ENCODE measurements at regions not wholly inside any gene's neighbourhood (a gene's known extent, or its start where the extent isn't known, plus 50 kb on each side); places are given as distances from the start of the nearest gene placed in this dataset.
"Not testable (repeated sequence)": the region's sequence is repeated elsewhere in the genome, so short reads cannot be mapped to it uniquely, and the experiment has no call there.

GRCh38 chr13:67935626-67936025, 705.5 kb upstream of the PCDH9 start:
- H3K36me3 Mint-ChIP-seq (ENCODE audit: low read depth), result no peaks in the 10 kb centered on the region

GRCh38 chr13:67934617-67935330, 704.6 kb upstream of the PCDH9 start:
- H3K27me3 Mint-ChIP-seq (ENCODE audit: low read depth), result no peaks in the 10 kb centered on the region
- no peak overlapping the region for H3K27ac Mint-ChIP-seq
- H3K4me3 Mint-ChIP-seq, result no peak overlapping the region
- peaks cover 25% of the 10 kb centered on the region for H3K9me3 Mint-ChIP-seq
- no peak for DNase-seq (ENCODE audit: low spot score)
- H3K36me3 Mint-ChIP-seq (ENCODE audit: low read depth), result no peaks in the 10 kb centered on the region
- no peaks in the 10 kb centered on the region for H3K4me1 Mint-ChIP-seq (ENCODE audit: low read depth)

More at GRCh38 chr13:67935626-67936025, 705.5 kb upstream of the PCDH9 start:
- no peaks in the 10 kb centered on the region for H3K27me3 Mint-ChIP-seq (ENCODE audit: low read depth)
- DNase-seq (ENCODE audit: low spot score), result no peak
- peaks cover 25% of the 10 kb centered on the region for H3K9me3 Mint-ChIP-seq
- H3K4me1 Mint-ChIP-seq (ENCODE audit: low read depth), result no peaks in the 10 kb centered on the region
- H3K27ac Mint-ChIP-seq, result no peak overlapping the region
- no peak overlapping the region for H3K4me3 Mint-ChIP-seq

- Mint-ChIP-seq H3K36me3 (ENCODE audit: low read depth) (no peaks in the 10 kb centered on the region), H3K4me1 (ENCODE audit: low read depth) (no peaks in the 10 kb centered on the region), H3K4me3 (no peak overlapping the region), H3K9me3 (peaks cover 26% of the 10 kb centered on the region), H3K27ac (no peak overlapping the region), H3K27me3 (ENCODE audit: low read depth) (no peaks in the 10 kb centered on the region)
- DNase-seq (ENCODE audit: low spot score), result no peak
Observed at GRCh38 chr13:67932991-67933390, 702.9 kb upstream of the PCDH9 start.

GRCh38 chr13:67917291-67917987, 687.3 kb upstream of the PCDH9 start:
- Mint-ChIP-seq H3K27ac (no peak overlapping the region), H3K36me3 (ENCODE audit: low read depth) (no peaks in the 10 kb centered on the region)

GRCh38 chr13:67916650-67917049, 686.5 kb upstream of the PCDH9 start:
- no peak overlapping the region for H3K27ac Mint-ChIP-seq
- DNase-seq (ENCODE audit: low spot score), result no peak
- peaks cover 20% of the 10 kb centered on the region for H3K9me3 Mint-ChIP-seq
- no peaks in the 10 kb centered on the region for H3K27me3 Mint-ChIP-seq (ENCODE audit: low read depth)
- no peaks in the 10 kb centered on the region for H3K36me3 Mint-ChIP-seq (ENCODE audit: low read depth)
- H3K4me3 Mint-ChIP-seq, result no peak overlapping the region
- no peaks in the 10 kb centered on the region for H3K4me1 Mint-ChIP-seq (ENCODE audit: low read depth)

More at GRCh38 chr13:67917291-67917987, 687.3 kb upstream of the PCDH9 start:
- no peak for DNase-seq (ENCODE audit: low spot score)
- Mint-ChIP-seq H3K27me3 (ENCODE audit: low read depth) (no peaks in the 10 kb centered on the region), H3K4me1 (ENCODE audit: low read depth) (no peaks in the 10 kb centered on the region), H3K9me3 (peaks cover 20% of the 10 kb centered on the region), H3K4me3 (no peak overlapping the region)

GRCh38 chr13:67914535-67914934, 684.4 kb upstream of the PCDH9 start:
- H3K27me3 Mint-ChIP-seq (ENCODE audit: low read depth), result no peaks in the 10 kb centered on the region
- no peak overlapping the region for H3K4me3 Mint-ChIP-seq
- H3K36me3 Mint-ChIP-seq (ENCODE audit: low read depth), result no peaks in the 10 kb centered on the region
- no peak for DNase-seq (ENCODE audit: low spot score)
- no peaks in the 10 kb centered on the region for H3K4me1 Mint-ChIP-seq (ENCODE audit: low read depth)
- peaks cover 12% of the 10 kb centered on the region for H3K9me3 Mint-ChIP-seq
- no peak overlapping the region for H3K27ac Mint-ChIP-seq

GRCh38 chr13:67902960-67903359, 672.8 kb upstream of the PCDH9 start:
- not testable (repeated sequence) for H3K36me3 Mint-ChIP-seq (ENCODE audit: low read depth); H3K27me3 Mint-ChIP-seq (ENCODE audit: low read depth); DNase-seq (ENCODE audit: low spot score); H3K4me1 Mint-ChIP-seq (ENCODE audit: low read depth); H3K4me3 Mint-ChIP-seq; H3K27ac Mint-ChIP-seq
- H3K9me3 Mint-ChIP-seq, result peaks cover 59% of the 10 kb centered on the region

- no peak for DNase-seq (ENCODE audit: low spot score)
- Mint-ChIP-seq H3K9me3 (peaks cover 45% of the 10 kb centered on the region), H3K27me3 (ENCODE audit: low read depth) (no peaks in the 10 kb centered on the region), H3K4me1 (ENCODE audit: low read depth) (no peaks in the 10 kb centered on the region), H3K27ac (no peak overlapping the region), H3K4me3 (no peak overlapping the region), H3K36me3 (ENCODE audit: low read depth) (no peaks in the 10 kb centered on the region)
Observed at GRCh38 chr13:67880916-67881315, 650.8 kb upstream of the PCDH9 start.

- Mint-ChIP-seq H3K27me3 (ENCODE audit: low read depth) (no peaks in the 10 kb centered on the region), H3K4me1 (ENCODE audit: low read depth) (no peaks in the 10 kb centered on the region), H3K27ac (no peak overlapping the region), H3K9me3 (peaks cover 35% of the 10 kb centered on the region), H3K4me3 (no peak overlapping the region), H3K36me3 (ENCODE audit: low read depth) (no peaks in the 10 kb centered on the region)
- DNase-seq (ENCODE audit: low spot score), result no peak
Observed at GRCh38 chr13:67878376-67878775, 648.2 kb upstream of the PCDH9 start.

- H3K27me3 Mint-ChIP-seq (ENCODE audit: low read depth), result no peaks in the 10 kb centered on the region
- DNase-seq (ENCODE audit: low spot score), result no peak
- peaks cover 39% of the 10 kb centered on the region for H3K9me3 Mint-ChIP-seq
- H3K4me3 Mint-ChIP-seq, result no peak overlapping the region
- H3K36me3 Mint-ChIP-seq (ENCODE audit: low read depth), result no peaks in the 10 kb centered on the region
- H3K4me1 Mint-ChIP-seq (ENCODE audit: low read depth), result no peaks in the 10 kb centered on the region
- no peak overlapping the region for H3K27ac Mint-ChIP-seq
Observed at GRCh38 chr13:67877031-67877430, 646.9 kb upstream of the PCDH9 start.

GRCh38 chr13:67867206-67867605, 637.1 kb upstream of the PCDH9 start:
- H3K4me1 Mint-ChIP-seq (ENCODE audit: low read depth), result no peaks in the 10 kb centered on the region

GRCh38 chr13:67860315-67860714, 630.2 kb upstream of the PCDH9 start:
- no peak for DNase-seq (ENCODE audit: low spot score)
- no peak overlapping the region for H3K4me3 Mint-ChIP-seq
- no peaks in the 10 kb centered on the region for H3K36me3 Mint-ChIP-seq (ENCODE audit: low read depth)
- no peaks in the 10 kb centered on the region for H3K27me3 Mint-ChIP-seq (ENCODE audit: low read depth)
- H3K9me3 Mint-ChIP-seq, result peaks cover 19% of the 10 kb centered on the region
- H3K27ac Mint-ChIP-seq, result no peak overlapping the region
- H3K4me1 Mint-ChIP-seq (ENCODE audit: low read depth), result no peaks in the 10 kb centered on the region

More at GRCh38 chr13:67867206-67867605, 637.1 kb upstream of the PCDH9 start:
- Mint-ChIP-seq H3K27ac (no peak overlapping the region), H3K27me3 (ENCODE audit: low read depth) (no peaks in the 10 kb centered on the region), H3K9me3 (peaks cover 20% of the 10 kb centered on the region), H3K4me3 (no peak overlapping the region), H3K36me3 (ENCODE audit: low read depth) (no peaks in the 10 kb centered on the region)
- DNase-seq (ENCODE audit: low spot score), result no peak

- Mint-ChIP-seq H3K4me1 (ENCODE audit: low read depth) (no peaks in the 10 kb centered on the region), H3K36me3 (ENCODE audit: low read depth) (no peaks in the 10 kb centered on the region), H3K9me3 (peaks cover 19% of the 10 kb centered on the region), H3K27me3 (ENCODE audit: low read depth) (no peaks in the 10 kb centered on the region), H3K4me3 (no peak overlapping the region), H3K27ac (no peak overlapping the region)
- no peak for DNase-seq (ENCODE audit: low spot score)
Observed at GRCh38 chr13:67859904-67860303, 629.8 kb upstream of the PCDH9 start.

GRCh38 chr13:67857581-67858310, 627.6 kb upstream of the PCDH9 start:
- Mint-ChIP-seq H3K4me3 (no peak overlapping the region), H3K9me3 (peaks cover 24% of the 10 kb centered on the region), H3K4me1 (ENCODE audit: low read depth) (no peaks in the 10 kb centered on the region)

More at GRCh38 chr13:67857581-67858310, 627.6 kb upstream of the PCDH9 start:
- H3K27me3 Mint-ChIP-seq (ENCODE audit: low read depth), result no peaks in the 10 kb centered on the region
- no peak for DNase-seq (ENCODE audit: low spot score)
- no peaks in the 10 kb centered on the region for H3K36me3 Mint-ChIP-seq (ENCODE audit: low read depth)
- H3K27ac Mint-ChIP-seq, result no peak overlapping the region

All from T-helper 2 cell treated with Interferon-gamma antibody and Interleukin-4, amounts not matched to agents 5 μg/mL and 100 μg/mL, for 36 hours (primary cell).